ENCODE measurements at regions not wholly inside any gene's neighbourhood (a gene's known extent, or its start where the extent isn't known, plus 50 kb on each side); places are given as distances from the start of the nearest gene placed in this dataset.

- TF ChIP-seq, protein P1, sequence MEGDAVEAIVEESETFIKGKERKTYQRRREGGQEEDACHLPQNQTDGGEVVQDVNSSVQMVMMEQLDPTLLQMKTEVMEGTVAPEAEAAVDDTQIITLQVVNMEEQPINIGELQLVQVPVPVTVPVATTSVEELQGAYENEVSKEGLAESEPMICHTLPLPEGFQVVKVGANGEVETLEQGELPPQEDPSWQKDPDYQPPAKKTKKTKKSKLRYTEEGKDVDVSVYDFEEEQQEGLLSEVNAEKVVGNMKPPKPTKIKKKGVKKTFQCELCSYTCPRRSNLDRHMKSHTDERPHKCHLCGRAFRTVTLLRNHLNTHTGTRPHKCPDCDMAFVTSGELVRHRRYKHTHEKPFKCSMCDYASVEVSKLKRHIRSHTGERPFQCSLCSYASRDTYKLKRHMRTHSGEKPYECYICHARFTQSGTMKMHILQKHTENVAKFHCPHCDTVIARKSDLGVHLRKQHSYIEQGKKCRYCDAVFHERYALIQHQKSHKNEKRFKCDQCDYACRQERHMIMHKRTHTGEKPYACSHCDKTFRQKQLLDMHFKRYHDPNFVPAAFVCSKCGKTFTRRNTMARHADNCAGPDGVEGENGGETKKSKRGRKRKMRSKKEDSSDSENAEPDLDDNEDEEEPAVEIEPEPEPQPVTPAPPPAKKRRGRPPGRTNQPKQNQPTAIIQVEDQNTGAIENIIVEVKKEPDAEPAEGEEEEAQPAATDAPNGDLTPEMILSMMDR (IDR thresholded peaks at IDR 0.05; ENCODE audit: borderline replicate concordance, extremely low read depth, low read length, poor library complexity, severe bottlenecking) = no peak
- no peak for TF ChIP-seq EZH2 (IDR thresholded peaks at IDR 0.05; ENCODE audit: borderline replicate concordance, low read depth, low read length, severe bottlenecking)
These were observed 1623.8 kb upstream of the TENM3 start for GRCh38 chr4:180619440-180619839.
